ENCODE measurements at regions not wholly inside any gene's neighbourhood (a gene's known extent, or its start where the extent isn't known, plus 50 kb on each side); places are given as distances from the start of the nearest gene placed in this dataset.

DNA sequence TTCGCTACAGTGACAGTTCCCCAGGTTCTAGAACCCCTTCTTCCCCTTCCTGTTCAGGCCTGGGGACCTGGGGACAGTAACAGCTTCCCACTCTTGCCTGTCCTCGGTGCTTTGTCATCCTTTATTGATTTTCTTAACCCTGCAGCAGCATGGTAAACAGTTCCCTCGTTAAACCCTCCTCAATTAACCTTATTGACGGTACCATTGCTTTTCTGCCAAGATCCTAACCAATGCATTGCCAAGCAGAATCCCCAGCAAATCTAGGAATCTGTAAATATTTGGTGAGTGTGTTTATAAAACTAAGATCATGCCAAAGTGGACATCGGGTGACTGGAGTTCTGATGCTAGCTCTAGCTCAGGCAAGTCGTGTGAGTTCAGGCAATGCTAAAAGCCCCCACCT lies 99.6 kb upstream of the KAZN start:
- Histone ChIP-seq H3K27me3 (ENCODE audit: insufficient read depth, low read depth) (peaks cover 3% of the 10 kb centered on the region; the same call in 1 of the 2 replicates), H3K4me3 (no peak overlapping the region), H3K27ac (no peak overlapping the region), H4K20me1 (ENCODE audit: insufficient read depth) (no peaks in the 10 kb centered on the region), H3K36me3 (ENCODE audit: low read depth) (no peaks in the 10 kb centered on the region), H3K4me2 (no peak overlapping the region), H3K9me2 (ENCODE audit: insufficient read depth) (no peaks in the 10 kb centered on the region), H3K9me3 (ENCODE audit: insufficient read depth, low read depth) (no peaks in the 10 kb centered on the region), H3F3A (ENCODE audit: insufficient read depth, low read depth) (no peaks in the 10 kb centered on the region), H3K79me2 (ENCODE audit: low read depth) (no peaks in the 10 kb centered on the region), H2AFZ (no peak overlapping the region), H3K4me1 (replicated peaks; ENCODE audit: insufficient read depth) (no peaks in the 10 kb centered on the region)
- CTCF ChIA-PET = interaction anchor here (0.6 kb wide), 1 partner anchor 490 kb away, joined by 3 read pairs; no protein-coding TSS in a partner anchor
- TF ChIP-seq EZH2 (IDR thresholded peaks at IDR 0.05; ENCODE audit: low read depth) = no peak
- TF ChIP-seq, protein P1, sequence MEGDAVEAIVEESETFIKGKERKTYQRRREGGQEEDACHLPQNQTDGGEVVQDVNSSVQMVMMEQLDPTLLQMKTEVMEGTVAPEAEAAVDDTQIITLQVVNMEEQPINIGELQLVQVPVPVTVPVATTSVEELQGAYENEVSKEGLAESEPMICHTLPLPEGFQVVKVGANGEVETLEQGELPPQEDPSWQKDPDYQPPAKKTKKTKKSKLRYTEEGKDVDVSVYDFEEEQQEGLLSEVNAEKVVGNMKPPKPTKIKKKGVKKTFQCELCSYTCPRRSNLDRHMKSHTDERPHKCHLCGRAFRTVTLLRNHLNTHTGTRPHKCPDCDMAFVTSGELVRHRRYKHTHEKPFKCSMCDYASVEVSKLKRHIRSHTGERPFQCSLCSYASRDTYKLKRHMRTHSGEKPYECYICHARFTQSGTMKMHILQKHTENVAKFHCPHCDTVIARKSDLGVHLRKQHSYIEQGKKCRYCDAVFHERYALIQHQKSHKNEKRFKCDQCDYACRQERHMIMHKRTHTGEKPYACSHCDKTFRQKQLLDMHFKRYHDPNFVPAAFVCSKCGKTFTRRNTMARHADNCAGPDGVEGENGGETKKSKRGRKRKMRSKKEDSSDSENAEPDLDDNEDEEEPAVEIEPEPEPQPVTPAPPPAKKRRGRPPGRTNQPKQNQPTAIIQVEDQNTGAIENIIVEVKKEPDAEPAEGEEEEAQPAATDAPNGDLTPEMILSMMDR (conservative IDR thresholded peaks at IDR 0.05) = no peak
- DNase-seq = no peak
- POLR2A ChIA-PET (ENCODE audit: unreplicated experiment) = no interaction called here
- BruUV-seq (replicated peaks) = no TSS peak
- intact Hi-C loops (cut with micrococcal nuclease; ENCODE audit: unreplicated experiment) = no loop called here

DNA sequence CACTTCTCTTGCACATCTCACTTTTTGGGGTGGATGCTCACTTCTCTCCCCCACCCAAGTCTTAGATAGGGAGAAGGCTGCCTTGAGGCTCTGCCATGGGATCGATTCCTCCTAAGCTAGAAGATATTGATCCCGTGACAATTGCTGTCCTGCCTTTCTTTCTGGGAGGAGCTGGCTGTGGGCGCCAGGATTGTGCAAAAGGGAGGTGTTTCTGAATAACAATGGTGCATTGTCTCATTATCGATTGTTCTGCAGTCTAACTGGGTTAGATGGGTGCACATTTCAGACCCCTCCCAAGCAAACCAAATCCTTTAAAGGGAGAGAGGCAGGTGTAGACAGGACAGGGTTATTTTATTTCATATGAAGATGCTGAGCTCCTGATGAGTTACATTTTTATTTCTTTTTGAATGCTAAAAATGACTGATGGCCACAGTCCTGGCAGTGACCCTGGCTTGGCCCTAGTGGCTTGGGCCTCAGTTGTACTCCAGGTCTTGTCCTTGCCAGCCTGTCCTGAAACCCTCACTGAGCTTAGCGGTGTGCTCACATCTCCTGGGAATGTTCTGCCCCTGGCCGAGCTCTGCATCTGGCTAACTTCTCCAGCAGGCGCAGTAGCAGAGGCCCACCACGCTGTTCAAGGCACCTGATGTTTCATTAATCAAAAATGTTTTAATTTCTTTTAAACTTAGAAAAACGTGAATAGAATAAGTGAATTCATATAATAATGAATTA lies 99.0 kb upstream of the KAZN start:
- Histone ChIP-seq H3K27ac (no peak overlapping the region), H4K20me1 (ENCODE audit: insufficient read depth) (no peaks in the 10 kb centered on the region), H3K79me2 (ENCODE audit: low read depth) (no peaks in the 10 kb centered on the region), H3K4me2 (no peak overlapping the region), H3K4me1 (replicated peaks; ENCODE audit: insufficient read depth) (no peaks in the 10 kb centered on the region), H3K27me3 (ENCODE audit: insufficient read depth, low read depth) (peaks cover 6% of the 10 kb centered on the region; the same call in 1 of the 2 replicates), H3F3A (ENCODE audit: insufficient read depth, low read depth) (no peaks in the 10 kb centered on the region), H3K9me3 (ENCODE audit: insufficient read depth, low read depth) (no peaks in the 10 kb centered on the region), H2AFZ (no peak overlapping the region), H3K9me2 (ENCODE audit: insufficient read depth) (no peaks in the 10 kb centered on the region), H3K4me3 (no peak overlapping the region), H3K36me3 (ENCODE audit: low read depth) (no peaks in the 10 kb centered on the region)
- no TSS peak for BruUV-seq (replicated peaks)
- TF ChIP-seq, protein P1 (conservative IDR thresholded peaks at IDR 0.05) = no peak
- TF ChIP-seq EZH2 (IDR thresholded peaks at IDR 0.05; ENCODE audit: low read depth) = no peak
- DNase-seq = no peak
- CTCF ChIA-PET = interaction anchor here (0.6 kb wide), 1 partner anchor 490 kb away, joined by 3 read pairs; no protein-coding TSS in a partner anchor
- POLR2A ChIA-PET (ENCODE audit: unreplicated experiment) = no interaction called here
- intact Hi-C loops (cut with micrococcal nuclease; ENCODE audit: unreplicated experiment) = no loop called here

GRCh38 chr1:14500041-14500440 lies 98.4 kb upstream of the KAZN start:
- Histone ChIP-seq H4K20me1 (ENCODE audit: insufficient read depth) (no peaks in the 10 kb centered on the region), H3K4me2 (no peak overlapping the region), H3K4me1 (replicated peaks; ENCODE audit: insufficient read depth) (no peaks in the 10 kb centered on the region), H3K4me3 (no peak overlapping the region), H3K9me2 (ENCODE audit: insufficient read depth) (no peaks in the 10 kb centered on the region), H3K27me3 (ENCODE audit: insufficient read depth, low read depth) (peaks cover 7% of the 10 kb centered on the region; the same call in 1 of the 2 replicates), H3K9me3 (ENCODE audit: insufficient read depth, low read depth) (no peaks in the 10 kb centered on the region), H2AFZ (no peak overlapping the region), H3F3A (ENCODE audit: insufficient read depth, low read depth) (no peaks in the 10 kb centered on the region), H3K27ac (no peak overlapping the region), H3K36me3 (ENCODE audit: low read depth) (no peaks in the 10 kb centered on the region), H3K79me2 (ENCODE audit: low read depth) (no peaks in the 10 kb centered on the region)
- DNase-seq = no peak
- POLR2A ChIA-PET (ENCODE audit: unreplicated experiment) = no interaction called here
- CTCF ChIA-PET = no interaction called here
- TF ChIP-seq EZH2 (IDR thresholded peaks at IDR 0.05; ENCODE audit: low read depth) = no peak
- TF ChIP-seq, protein P1 (conservative IDR thresholded peaks at IDR 0.05) = no peak
- intact Hi-C loops (cut with micrococcal nuclease; ENCODE audit: unreplicated experiment) = no loop called here
- BruUV-seq (replicated peaks) = no TSS peak

All from PC-9 (cell line).